Right lung (tissue), 2 donors: ENCODE measurements at regions not wholly inside any gene's neighbourhood (a gene's known extent, or its start where the extent isn't known, plus 50 kb on each side); places are given as distances from the start of the nearest gene placed in this dataset.

Experiments used
- DNase-seq, 2 donors: peaks; one replicate each; pipeline ENCODE4 v3.0.0-alpha.2; 2013

- DNase-seq, result no peak
Measured at GRCh38 chr6:11358904-11359830, 126.7 kb upstream of the NEDD9 start.

GRCh38 chr6:11357285-11357684 is 124.8 kb upstream of the NEDD9 start:
- no peak for DNase-seq

- no peak for DNase-seq
Measured at GRCh38 chr6:11356404-11357155, 124.1 kb upstream of the NEDD9 start.

- DNase-seq, result no peak
Measured at GRCh38 chr6:11353921-11354389, 121.5 kb upstream of the NEDD9 start.

GRCh38 chr6:11350294-11350693 is 117.8 kb upstream of the NEDD9 start:
- no peak for DNase-seq

- no peak for DNase-seq
Measured at GRCh38 chr6:11349880-11350279, 117.4 kb upstream of the NEDD9 start.

GRCh38 chr6:11346516-11346915 is 114.0 kb upstream of the NEDD9 start:
- DNase-seq, result no peak

GRCh38 chr6:11345536-11345935 is 113.1 kb upstream of the NEDD9 start:
- DNase-seq, result no peak

GRCh38 chr6:11343963-11344723 is 111.7 kb upstream of the NEDD9 start:
- DNase-seq, result no peak

GRCh38 chr6:11341867-11342266 is 109.4 kb upstream of the NEDD9 start:
- no peak for DNase-seq

GRCh38 chr6:11341303-11341702 is 108.8 kb upstream of the NEDD9 start:
- no peak for DNase-seq

- no peak for DNase-seq
Measured at GRCh38 chr6:11339380-11339779, 106.9 kb upstream of the NEDD9 start.

- DNase-seq, result no peak
Measured at GRCh38 chr6:11337306-11337705, 104.8 kb upstream of the NEDD9 start.

- no peak for DNase-seq
Measured at GRCh38 chr6:11335826-11336225, 103.4 kb upstream of the NEDD9 start.

- DNase-seq, result no peak
Measured at GRCh38 chr6:11333132-11333849, 100.8 kb upstream of the NEDD9 start.

GRCh38 chr6:11332463-11332862 is 100.0 kb upstream of the NEDD9 start:
- no peak for DNase-seq

- no peak for DNase-seq
Measured at GRCh38 chr6:11331111-11331510, 98.6 kb upstream of the NEDD9 start.

GRCh38 chr6:11330413-11330760 is 97.9 kb upstream of the NEDD9 start:
- DNase-seq, result no peak

- no peak for DNase-seq
Measured at GRCh38 chr6:11329726-11330412, 97.4 kb upstream of the NEDD9 start.

GRCh38 chr6:11328613-11329247 is 96.3 kb upstream of the NEDD9 start:
- no peak for DNase-seq
